ENCODE measurements at regions not wholly inside any gene's neighbourhood (a gene's known extent, or its start where the extent isn't known, plus 50 kb on each side); places are given as distances from the start of the nearest gene placed in this dataset.

DNA sequence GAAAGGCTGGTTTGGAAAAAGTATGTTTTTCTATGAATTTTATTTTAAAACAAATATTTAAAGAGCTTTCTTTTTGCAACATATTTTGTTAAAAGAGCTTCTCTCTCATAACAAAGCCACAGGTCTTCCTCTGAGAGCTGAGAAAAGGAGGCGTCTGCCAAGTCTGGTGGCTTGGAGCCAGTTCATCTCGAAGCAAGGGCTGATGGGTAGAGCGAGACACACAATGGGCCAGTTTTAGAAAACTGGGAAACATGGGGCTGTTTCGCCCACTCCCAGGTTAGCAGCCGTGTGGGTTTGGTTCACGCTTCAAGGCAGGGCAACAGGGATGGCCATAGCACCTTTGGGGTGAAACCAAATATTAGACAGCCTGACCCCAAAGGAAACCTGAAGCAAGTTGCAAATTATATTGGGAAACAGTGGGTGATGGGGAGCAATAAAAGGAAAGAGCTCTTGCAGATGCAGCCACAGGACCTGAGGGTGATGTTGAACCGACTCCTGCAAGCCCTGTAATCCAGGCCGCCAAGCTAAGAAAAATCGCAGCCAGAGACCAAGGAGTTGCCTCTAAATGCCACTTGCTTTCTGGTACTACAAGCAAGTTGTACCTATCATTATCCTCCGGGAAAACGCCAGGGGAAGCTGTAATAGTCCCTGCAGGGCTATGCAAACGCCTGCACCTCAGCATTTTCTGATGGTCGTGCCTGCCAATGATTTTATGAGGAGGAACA, 88.4 kb upstream of the GALNT15 start:
- H3K27me3 Mint-ChIP-seq (ENCODE audit: low read depth, poor library complexity): peaks cover 4% of the 10 kb centered on the region
- H3K4me1 Mint-ChIP-seq: no peaks in the 10 kb centered on the region
- TF ChIP-seq, protein P1, sequence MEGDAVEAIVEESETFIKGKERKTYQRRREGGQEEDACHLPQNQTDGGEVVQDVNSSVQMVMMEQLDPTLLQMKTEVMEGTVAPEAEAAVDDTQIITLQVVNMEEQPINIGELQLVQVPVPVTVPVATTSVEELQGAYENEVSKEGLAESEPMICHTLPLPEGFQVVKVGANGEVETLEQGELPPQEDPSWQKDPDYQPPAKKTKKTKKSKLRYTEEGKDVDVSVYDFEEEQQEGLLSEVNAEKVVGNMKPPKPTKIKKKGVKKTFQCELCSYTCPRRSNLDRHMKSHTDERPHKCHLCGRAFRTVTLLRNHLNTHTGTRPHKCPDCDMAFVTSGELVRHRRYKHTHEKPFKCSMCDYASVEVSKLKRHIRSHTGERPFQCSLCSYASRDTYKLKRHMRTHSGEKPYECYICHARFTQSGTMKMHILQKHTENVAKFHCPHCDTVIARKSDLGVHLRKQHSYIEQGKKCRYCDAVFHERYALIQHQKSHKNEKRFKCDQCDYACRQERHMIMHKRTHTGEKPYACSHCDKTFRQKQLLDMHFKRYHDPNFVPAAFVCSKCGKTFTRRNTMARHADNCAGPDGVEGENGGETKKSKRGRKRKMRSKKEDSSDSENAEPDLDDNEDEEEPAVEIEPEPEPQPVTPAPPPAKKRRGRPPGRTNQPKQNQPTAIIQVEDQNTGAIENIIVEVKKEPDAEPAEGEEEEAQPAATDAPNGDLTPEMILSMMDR (IDR thresholded peaks at IDR 0.05): no peak
- H3K4me3 Mint-ChIP-seq: no peak overlapping the region
- no peak for DNase-seq
- peaks cover 24% of the 10 kb centered on the region for H3K9me3 Mint-ChIP-seq
- H3K27ac Mint-ChIP-seq: no peak overlapping the region
- no peaks in the 10 kb centered on the region for H3K36me3 Mint-ChIP-seq (ENCODE audit: low read depth)

DNA sequence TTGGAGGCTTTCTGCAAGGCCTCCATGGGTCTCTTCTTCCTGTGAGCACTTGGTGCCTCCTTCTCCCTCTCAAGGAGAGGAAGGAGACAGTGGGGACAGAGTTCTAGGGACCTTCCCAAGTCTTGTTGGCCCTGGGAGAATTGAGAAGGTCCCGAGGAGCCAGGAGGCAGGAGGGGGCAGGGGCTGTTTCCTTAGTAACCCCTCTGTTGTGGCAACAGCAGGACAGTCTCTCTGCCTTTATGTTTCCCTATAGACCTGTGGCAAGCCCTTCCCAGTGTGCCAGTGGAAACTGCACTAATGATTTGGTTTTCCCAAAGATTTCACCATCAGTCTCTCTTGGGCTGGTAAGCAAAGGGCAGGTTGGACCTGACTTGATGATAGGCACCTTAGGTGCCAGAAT, 87.8 kb upstream of the GALNT15 start:
- DNase-seq: peak; percentile 3
- Mint-ChIP-seq H3K9me3 (peaks cover 20% of the 10 kb centered on the region), H3K27ac (no peak overlapping the region), H3K36me3 (ENCODE audit: low read depth) (no peaks in the 10 kb centered on the region), H3K4me1 (no peaks in the 10 kb centered on the region), H3K4me3 (no peak overlapping the region), H3K27me3 (ENCODE audit: low read depth, poor library complexity) (peaks cover 4% of the 10 kb centered on the region)
- TF ChIP-seq, protein P1 (IDR thresholded peaks at IDR 0.05): no peak

DNA sequence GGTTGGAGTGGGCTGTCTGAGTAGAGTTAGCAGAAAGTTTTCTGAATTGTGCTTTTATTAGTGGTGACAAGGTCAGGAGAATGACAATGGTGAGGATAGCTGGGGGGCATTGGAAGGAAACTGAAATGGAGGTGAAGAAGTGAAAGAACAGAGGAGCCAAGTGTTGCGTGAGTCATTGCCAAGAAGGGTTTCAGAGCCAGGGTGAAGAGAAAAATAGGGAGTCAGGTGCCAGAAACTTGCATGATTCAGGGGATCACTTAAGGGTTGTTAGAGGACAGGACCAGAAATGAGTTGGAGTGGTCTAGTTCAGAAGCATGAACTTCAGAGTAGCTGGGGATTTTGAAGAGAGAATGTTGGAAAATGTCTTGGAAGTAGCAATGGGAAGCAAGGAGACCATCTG, 86.0 kb upstream of the GALNT15 start:
- H3K36me3 Mint-ChIP-seq (ENCODE audit: low read depth): no peaks in the 10 kb centered on the region
- H3K4me3 Mint-ChIP-seq: no peak overlapping the region
- peaks cover 4% of the 10 kb centered on the region for H3K27me3 Mint-ChIP-seq (ENCODE audit: low read depth, poor library complexity)
- TF ChIP-seq, protein P1 (IDR thresholded peaks at IDR 0.05): no peak
- DNase-seq: no peak
- no peaks in the 10 kb centered on the region for H3K4me1 Mint-ChIP-seq
- peaks cover 3% of the 10 kb centered on the region for H3K9me3 Mint-ChIP-seq
- no peak overlapping the region for H3K27ac Mint-ChIP-seq

DNA sequence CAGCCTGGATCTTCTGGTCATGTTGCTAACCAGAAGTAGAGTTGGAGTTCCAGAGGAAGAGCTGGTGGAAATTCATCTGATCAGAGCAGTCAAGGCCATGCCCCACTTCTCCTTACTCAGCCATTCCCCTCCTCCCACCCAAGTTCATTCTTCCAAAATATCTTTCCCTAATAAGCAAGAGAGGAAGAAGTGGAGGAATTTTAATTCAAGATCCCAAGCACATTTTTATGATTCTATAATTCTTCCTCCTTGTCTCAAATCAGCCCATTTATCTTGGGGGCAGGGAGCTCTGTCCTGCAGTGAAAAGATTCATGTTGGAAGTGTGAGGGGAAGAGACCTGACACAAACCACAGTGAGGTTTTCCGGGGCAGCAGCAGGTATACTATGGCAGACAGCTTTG, 85.0 kb upstream of the GALNT15 start:
- Mint-ChIP-seq H3K9me3 (peaks cover 3% of the 10 kb centered on the region), H3K36me3 (ENCODE audit: low read depth) (no peaks in the 10 kb centered on the region), H3K4me3 (no peak overlapping the region), H3K27ac (no peak overlapping the region), H3K27me3 (ENCODE audit: low read depth, poor library complexity) (peaks cover 6% of the 10 kb centered on the region), H3K4me1 (no peaks in the 10 kb centered on the region)
- TF ChIP-seq, protein P1 (IDR thresholded peaks at IDR 0.05): no peak
- DNase-seq: no peak

GRCh38 chr3:16090024-16090423, 84.5 kb upstream of the GALNT15 start:
- no peak for DNase-seq
- no peaks in the 10 kb centered on the region for H3K4me1 Mint-ChIP-seq
- H3K27ac Mint-ChIP-seq: no peak overlapping the region
- TF ChIP-seq, protein P1 (IDR thresholded peaks at IDR 0.05): no peak
- H3K36me3 Mint-ChIP-seq (ENCODE audit: low read depth): no peaks in the 10 kb centered on the region
- H3K27me3 Mint-ChIP-seq (ENCODE audit: low read depth, poor library complexity): peaks cover 6% of the 10 kb centered on the region
- no peak overlapping the region for H3K4me3 Mint-ChIP-seq
- no peaks in the 10 kb centered on the region for H3K9me3 Mint-ChIP-seq

DNA sequence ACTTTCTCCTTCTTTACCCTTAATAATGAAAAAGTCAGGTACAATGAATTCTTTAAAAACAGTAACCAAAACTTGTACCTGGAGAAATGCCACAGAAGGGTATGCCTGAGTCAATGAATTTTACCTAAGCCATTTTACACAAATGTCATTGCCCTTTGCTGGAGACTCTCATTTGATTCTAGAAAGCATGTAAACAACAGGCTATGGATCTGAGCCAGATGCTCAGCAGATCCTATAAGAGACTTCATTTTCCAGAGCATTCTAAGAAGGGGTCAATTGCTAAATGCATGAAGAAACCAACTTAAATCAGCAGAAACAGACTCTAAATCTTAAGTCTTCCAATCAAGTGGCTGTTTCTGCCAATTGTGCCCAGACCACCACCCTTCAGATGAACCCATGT, 83.8 kb upstream of the GALNT15 start:
- no peak for DNase-seq
- no peak overlapping the region for H3K4me3 Mint-ChIP-seq
- H3K36me3 Mint-ChIP-seq (ENCODE audit: low read depth): no peaks in the 10 kb centered on the region
- H3K27me3 Mint-ChIP-seq (ENCODE audit: low read depth, poor library complexity): peaks cover 6% of the 10 kb centered on the region
- no peaks in the 10 kb centered on the region for H3K9me3 Mint-ChIP-seq
- no peaks in the 10 kb centered on the region for H3K4me1 Mint-ChIP-seq
- TF ChIP-seq, protein P1 (IDR thresholded peaks at IDR 0.05): no peak
- H3K27ac Mint-ChIP-seq: no peak overlapping the region
